Astrocyte (in vitro differentiated cells and primary cell): ENCODE measurements at regions not wholly inside any gene's neighbourhood (a gene's known extent, or its start where the extent isn't known, plus 50 kb on each side); places are given as distances from the start of the nearest gene placed in this dataset.

Experiments
- DNase-seq: peaks from one replicate; pipeline ENCODE4 v3.0.0-alpha.2; 2010; ENCODE audit warnings: low read depth
- FAIRE-seq: peaks from 2 replicates; lab custom pipeline; 2011; peaks lifted over from hg19 to GRCh38; lab: Jason Lieb, UNC
- H2AFZ ChIP-seq: 2 replicates; pipeline ENCODE4 v1.6.0; 2012; ENCODE audit warnings: low read depth, low read length, inconsistent platforms
- H3K27ac ChIP-seq: 2 replicates; pipeline ENCODE4 v1.5.1; 2011; ENCODE audit warnings: low read depth, low read length, inconsistent platforms
- H3K27me3 ChIP-seq: 2 replicates; pipeline ENCODE4 v1.6.0; 2011; ENCODE audit warnings: low read length, inconsistent platforms; ENCODE audit not compliant: insufficient read depth
- H3K36me3 ChIP-seq: 2 replicates; pipeline ENCODE4 v1.5.1; 2011; ENCODE audit warnings: low read length, inconsistent platforms; ENCODE audit not compliant: insufficient read depth
- H3K4me1 ChIP-seq: 2 replicates; pipeline ENCODE4 v1.5.1; 2011; ENCODE audit warnings: low read length, inconsistent platforms; ENCODE audit not compliant: insufficient read depth
- H3K4me2 ChIP-seq: 2 replicates; pipeline ENCODE4 v1.6.0; 2012; ENCODE audit warnings: low read length, inconsistent platforms
- H3K4me3 ChIP-seq: 2 replicates; pipeline ENCODE4 v1.5.1; 2011; ENCODE audit warnings: low read depth, mild to moderate bottlenecking, low read length, inconsistent platforms; ENCODE audit not compliant: insufficient read depth
- H3K79me2 ChIP-seq: 2 replicates; pipeline ENCODE4 v1.6.0; 2012; ENCODE audit warnings: mild to moderate bottlenecking, low read length, inconsistent platforms; ENCODE audit not compliant: insufficient read depth
- H3K9ac ChIP-seq: 2 replicates; pipeline ENCODE4 v1.6.0; 2012; ENCODE audit warnings: mild to moderate bottlenecking, low read length, inconsistent platforms
- H3K9me3 ChIP-seq: 2 replicates; pipeline ENCODE4 v1.5.1; 2012; ENCODE audit warnings: low read depth, mild to moderate bottlenecking, low read length, inconsistent platforms; ENCODE audit not compliant: insufficient read depth
- H4K20me1 ChIP-seq: 2 replicates; pipeline ENCODE4 v1.6.0; 2012; ENCODE audit warnings: low read length, inconsistent platforms; ENCODE audit not compliant: insufficient read depth
- H3K27ac Mint-ChIP-seq: one replicate; pipeline ENCODE4 v1.8.0; 2021; ENCODE audit warnings: mild to moderate bottlenecking, mixed read lengths; ENCODE audit not compliant: unreplicated experiment
- H3K27me3 Mint-ChIP-seq: one replicate; pipeline ENCODE4 v1.8.0; 2021; ENCODE audit warnings: low read depth, mixed read lengths; ENCODE audit not compliant: unreplicated experiment
- H3K36me3 Mint-ChIP-seq: one replicate; pipeline ENCODE4 v1.8.0; 2021; ENCODE audit warnings: low read depth, mixed read lengths; ENCODE audit not compliant: unreplicated experiment
- H3K4me1 Mint-ChIP-seq: one replicate; pipeline ENCODE4 v1.8.0; 2021; ENCODE audit warnings: low read depth, mixed read lengths; ENCODE audit not compliant: unreplicated experiment
- H3K4me3 Mint-ChIP-seq: one replicate; pipeline ENCODE4 v1.8.0; 2021; ENCODE audit warnings: mild to moderate bottlenecking, moderate library complexity, mixed read lengths; ENCODE audit not compliant: unreplicated experiment
- H3K9me3 Mint-ChIP-seq: one replicate; pipeline ENCODE4 v1.8.0; 2021; ENCODE audit warnings: mild to moderate bottlenecking, mixed read lengths; ENCODE audit not compliant: unreplicated experiment
- EZH2 ChIP-seq: IDR thresholded peaks from 2 replicates; pipeline ENCODE4 v1.6.1; 2012; ENCODE audit warnings: mild to moderate bottlenecking, low read length, inconsistent platforms; ENCODE audit not compliant: insufficient read depth
- TF ChIP-seq, protein P1 (sequence below): IDR thresholded peaks from 2 replicates; pipeline ENCODE4 v1.5.1; 2011; ENCODE audit warnings: low read depth, mild to moderate bottlenecking, inconsistent platforms, low read length, moderate library complexity; ENCODE audit not compliant: insufficient read depth

DNA sequence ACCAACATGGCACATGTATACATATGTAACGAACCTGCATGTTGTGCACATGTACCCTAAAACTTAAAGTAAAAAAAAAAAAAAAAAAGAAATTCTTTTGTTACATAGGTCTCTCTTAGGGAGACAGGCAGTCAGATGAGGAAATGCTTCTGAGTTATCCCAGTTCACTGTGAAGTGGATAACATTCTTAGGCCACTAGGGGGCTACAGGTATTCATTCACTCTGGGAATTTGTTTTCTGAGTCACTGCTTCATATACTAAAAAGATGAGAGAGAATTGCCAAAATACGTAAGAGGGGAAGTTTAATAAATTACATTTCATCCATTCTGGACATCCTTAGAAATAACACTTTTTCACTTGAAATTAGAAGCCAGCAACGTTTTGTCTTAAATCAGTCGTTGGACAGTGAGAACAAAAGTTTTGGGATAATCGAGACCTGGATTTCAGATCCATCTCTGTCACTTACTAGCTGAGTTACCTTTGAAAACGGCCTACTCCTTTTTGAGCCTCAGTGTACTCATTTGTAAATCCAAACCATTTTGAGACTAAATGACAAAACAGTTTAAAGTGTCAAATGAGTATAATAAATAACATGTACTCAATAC lies 738.4 kb upstream of the ALCAM start:
- Mint-ChIP-seq H3K4me3 (no peak overlapping the region), H3K9me3 (peaks cover 3% of the 10 kb centered on the region), H3K4me1 (peaks cover 17% of the 10 kb centered on the region), H3K36me3 (no peaks in the 10 kb centered on the region), H3K27ac (peak overlapping the region; percentile 54), H3K27me3 (no peaks in the 10 kb centered on the region)
- H3K4me2 ChIP-seq = peak overlapping the region; percentile 74
- FAIRE-seq (no peak), DNase-seq (peak; percentile 55)
- H3K4me1 ChIP-seq = peaks cover 14% of the 10 kb centered on the region
- no peaks in the 10 kb centered on the region for H3K27me3 ChIP-seq
- no peak overlapping the region for H2AFZ ChIP-seq
- H3K9ac ChIP-seq = peak overlapping the region; percentile 52
- H3K27ac ChIP-seq = peak overlapping the region; percentile 75
- H3K36me3 ChIP-seq = no peaks in the 10 kb centered on the region
- TF ChIP-seq, protein P1, sequence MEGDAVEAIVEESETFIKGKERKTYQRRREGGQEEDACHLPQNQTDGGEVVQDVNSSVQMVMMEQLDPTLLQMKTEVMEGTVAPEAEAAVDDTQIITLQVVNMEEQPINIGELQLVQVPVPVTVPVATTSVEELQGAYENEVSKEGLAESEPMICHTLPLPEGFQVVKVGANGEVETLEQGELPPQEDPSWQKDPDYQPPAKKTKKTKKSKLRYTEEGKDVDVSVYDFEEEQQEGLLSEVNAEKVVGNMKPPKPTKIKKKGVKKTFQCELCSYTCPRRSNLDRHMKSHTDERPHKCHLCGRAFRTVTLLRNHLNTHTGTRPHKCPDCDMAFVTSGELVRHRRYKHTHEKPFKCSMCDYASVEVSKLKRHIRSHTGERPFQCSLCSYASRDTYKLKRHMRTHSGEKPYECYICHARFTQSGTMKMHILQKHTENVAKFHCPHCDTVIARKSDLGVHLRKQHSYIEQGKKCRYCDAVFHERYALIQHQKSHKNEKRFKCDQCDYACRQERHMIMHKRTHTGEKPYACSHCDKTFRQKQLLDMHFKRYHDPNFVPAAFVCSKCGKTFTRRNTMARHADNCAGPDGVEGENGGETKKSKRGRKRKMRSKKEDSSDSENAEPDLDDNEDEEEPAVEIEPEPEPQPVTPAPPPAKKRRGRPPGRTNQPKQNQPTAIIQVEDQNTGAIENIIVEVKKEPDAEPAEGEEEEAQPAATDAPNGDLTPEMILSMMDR = peak; percentile 81
- TF ChIP-seq EZH2 = no peak
- H3K4me3 ChIP-seq = no peak overlapping the region
- no peaks in the 10 kb centered on the region for H4K20me1 ChIP-seq
- H3K9me3 ChIP-seq = no peaks in the 10 kb centered on the region
- no peaks in the 10 kb centered on the region for H3K79me2 ChIP-seq

DNA sequence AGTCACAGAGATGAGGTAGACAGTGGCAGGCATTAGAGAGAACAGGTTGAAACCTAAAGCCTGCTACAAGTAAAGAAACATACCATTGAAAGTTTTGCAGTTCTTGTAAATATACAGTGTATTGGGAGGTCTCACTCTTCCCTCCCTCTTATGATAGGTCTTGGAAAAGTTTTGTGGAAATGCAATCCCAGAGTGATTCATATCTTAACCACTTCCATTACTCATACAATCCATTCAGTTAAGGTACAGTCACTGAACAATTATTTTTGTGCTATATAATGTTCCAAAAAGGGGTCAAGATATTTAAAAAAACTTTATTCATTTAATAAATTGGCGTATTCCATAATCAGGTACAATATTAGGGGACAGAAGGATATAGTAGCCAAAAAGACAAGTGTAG lies 737.7 kb upstream of the ALCAM start:
- H3K9ac ChIP-seq = peak overlapping the region; percentile 52
- peaks cover 14% of the 10 kb centered on the region for H3K4me1 ChIP-seq
- TF ChIP-seq EZH2 = no peak
- TF ChIP-seq, protein P1 = no peak
- H3K4me2 ChIP-seq = peak overlapping the region; percentile 74
- no peaks in the 10 kb centered on the region for H3K79me2 ChIP-seq
- H3K27me3 Mint-ChIP-seq = no peaks in the 10 kb centered on the region
- H2AFZ ChIP-seq = peak overlapping the region; percentile 35
- H3K9me3 ChIP-seq = no peaks in the 10 kb centered on the region
- no peak overlapping the region for H3K4me3 Mint-ChIP-seq
- H3K4me3 ChIP-seq = no peak overlapping the region
- peak; percentile 86 for DNase-seq
- H4K20me1 ChIP-seq = no peaks in the 10 kb centered on the region
- peak; percentile 83 for FAIRE-seq
- H3K4me1 Mint-ChIP-seq = peaks cover 17% of the 10 kb centered on the region
- no peaks in the 10 kb centered on the region for H3K36me3 Mint-ChIP-seq
- H3K9me3 Mint-ChIP-seq = peaks cover 3% of the 10 kb centered on the region
- H3K27ac Mint-ChIP-seq = peak overlapping the region; percentile 29
- peak overlapping the region; percentile 75 for H3K27ac ChIP-seq
- H3K27me3 ChIP-seq = no peaks in the 10 kb centered on the region
- no peaks in the 10 kb centered on the region for H3K36me3 ChIP-seq

DNA sequence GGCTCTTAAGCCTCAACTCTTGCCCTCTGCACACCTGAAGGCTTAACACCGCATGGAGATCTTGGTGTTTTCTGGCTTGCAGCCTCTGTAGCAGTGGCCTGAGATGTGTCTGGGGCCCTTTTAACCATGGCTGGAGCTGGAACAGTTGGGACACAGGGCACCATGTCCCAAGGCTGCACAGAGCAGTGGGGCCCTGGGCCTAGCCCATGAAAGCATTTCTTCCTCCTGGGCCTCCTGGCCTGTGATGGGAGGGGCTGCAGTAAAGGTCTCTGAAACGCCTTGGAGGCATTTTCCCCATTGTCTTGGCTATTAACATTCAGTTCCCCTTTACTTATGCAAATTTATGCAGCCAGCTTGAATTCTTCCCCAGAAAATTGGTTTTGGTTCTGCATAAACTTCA lies 735.5 kb upstream of the ALCAM start:
- Histone ChIP-seq H3K9ac (no peak overlapping the region), H3K27ac (no peak overlapping the region), H3K4me2 (no peak overlapping the region), H3K79me2 (no peaks in the 10 kb centered on the region), H3K36me3 (no peaks in the 10 kb centered on the region), H4K20me1 (no peaks in the 10 kb centered on the region), H3K4me1 (peaks cover 14% of the 10 kb centered on the region), H3K4me3 (no peak overlapping the region), H3K9me3 (no peaks in the 10 kb centered on the region), H3K27me3 (no peaks in the 10 kb centered on the region), H2AFZ (no peak overlapping the region)
- Mint-ChIP-seq H3K9me3 (peaks cover 3% of the 10 kb centered on the region), H3K36me3 (no peaks in the 10 kb centered on the region), H3K27ac (no peak overlapping the region), H3K4me1 (peaks cover 17% of the 10 kb centered on the region), H3K4me3 (no peak overlapping the region), H3K27me3 (no peaks in the 10 kb centered on the region)
- FAIRE-seq (no peak), DNase-seq (no peak)
- TF ChIP-seq, protein P1 = no peak
- no peak for TF ChIP-seq EZH2
